Right lobe of liver (tissue), 4 donors: ENCODE measurements at regions not wholly inside any gene's neighbourhood (a gene's known extent, or its start where the extent isn't known, plus 50 kb on each side); places are given as distances from the start of the nearest gene placed in this dataset.

ENCODE experiments used
- POLR2A ChIP-seq: fragments of 450-650 bp; IDR thresholded peaks from one replicate; pipeline ENCODE4 v1.6.1; 2017; ENCODE audit warnings: antibody characterized with exemption, mild to moderate bottlenecking
- TF ChIP-seq, protein P1 (sequence below), 4 donors: fragments of 200-600 bp in 3 of 4; fragments of 450-650 bp in 1 of 4; IDR thresholded peaks; one replicate each; pipeline versions ENCODE4 v1.5.1 to v1.8.0; 2016 to 2022; ENCODE audit warnings: antibody characterized with exemption in 4 of 4, mild to moderate bottlenecking in 2 of 4
- donor health status: DM: no; HTN: no; CAD: no.
- donor health status: DM: no; HTN: no; CAD: no.
- donor health status: DM: no; HTN: yes; CAD: no.

DNA sequence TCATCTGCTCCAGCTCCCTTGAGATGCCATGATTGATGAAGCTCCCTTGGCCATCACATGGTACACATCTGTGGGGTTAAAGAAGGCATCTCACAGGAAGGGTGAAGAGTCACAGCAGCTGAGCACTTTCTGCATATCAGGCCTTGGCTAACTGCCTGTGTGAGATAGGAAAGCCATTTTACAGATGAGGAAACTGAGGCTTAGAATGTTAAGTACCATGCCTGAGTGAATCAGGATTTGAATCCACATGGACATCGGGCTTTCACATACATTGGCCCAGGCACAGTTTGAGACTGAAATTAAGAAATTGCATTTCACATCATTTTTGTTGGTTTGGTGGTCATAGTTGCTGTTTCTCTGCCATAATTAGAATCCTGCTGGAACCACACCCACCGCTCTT lies 126.8 kb downstream of the BCL2L11 start:
- TF ChIP-seq, protein P1, sequence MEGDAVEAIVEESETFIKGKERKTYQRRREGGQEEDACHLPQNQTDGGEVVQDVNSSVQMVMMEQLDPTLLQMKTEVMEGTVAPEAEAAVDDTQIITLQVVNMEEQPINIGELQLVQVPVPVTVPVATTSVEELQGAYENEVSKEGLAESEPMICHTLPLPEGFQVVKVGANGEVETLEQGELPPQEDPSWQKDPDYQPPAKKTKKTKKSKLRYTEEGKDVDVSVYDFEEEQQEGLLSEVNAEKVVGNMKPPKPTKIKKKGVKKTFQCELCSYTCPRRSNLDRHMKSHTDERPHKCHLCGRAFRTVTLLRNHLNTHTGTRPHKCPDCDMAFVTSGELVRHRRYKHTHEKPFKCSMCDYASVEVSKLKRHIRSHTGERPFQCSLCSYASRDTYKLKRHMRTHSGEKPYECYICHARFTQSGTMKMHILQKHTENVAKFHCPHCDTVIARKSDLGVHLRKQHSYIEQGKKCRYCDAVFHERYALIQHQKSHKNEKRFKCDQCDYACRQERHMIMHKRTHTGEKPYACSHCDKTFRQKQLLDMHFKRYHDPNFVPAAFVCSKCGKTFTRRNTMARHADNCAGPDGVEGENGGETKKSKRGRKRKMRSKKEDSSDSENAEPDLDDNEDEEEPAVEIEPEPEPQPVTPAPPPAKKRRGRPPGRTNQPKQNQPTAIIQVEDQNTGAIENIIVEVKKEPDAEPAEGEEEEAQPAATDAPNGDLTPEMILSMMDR (IDR thresholded peaks at IDR 0.05), result no peak
- TF ChIP-seq POLR2A, result no peak
